ENCODE measurements at regions not wholly inside any gene's neighbourhood (a gene's known extent, or its start where the extent isn't known, plus 50 kb on each side); places are given as distances from the start of the nearest gene placed in this dataset.

- no peak overlapping the region for H3K4me3 ChIP-seq (replicated peaks; ENCODE audit: low read depth, low read length)
- DNase-seq (ENCODE audit: extremely low read depth, low read depth), result no peak
- TF ChIP-seq CTCF (IDR thresholded peaks at IDR 0.05; ENCODE audit: low read depth, low read length, missing control alignments), result no peak
Observed at GRCh38 chr7:41006306-41006995, 696.4 kb downstream of the INHBA start.

GRCh38 chr7:41005374-41005901 is 697.5 kb downstream of the INHBA start:
- no peak overlapping the region for H3K4me3 ChIP-seq (replicated peaks; ENCODE audit: low read depth, low read length)
- TF ChIP-seq CTCF (IDR thresholded peaks at IDR 0.05; ENCODE audit: low read depth, low read length, missing control alignments), result no peak
- peak; percentile 66 for DNase-seq (ENCODE audit: extremely low read depth, low read depth)

GRCh38 chr7:41003977-41004376 is 698.9 kb downstream of the INHBA start:
- TF ChIP-seq CTCF (IDR thresholded peaks at IDR 0.05; ENCODE audit: low read depth, low read length, missing control alignments), result no peak
- no peak for DNase-seq (ENCODE audit: extremely low read depth, low read depth)
- H3K4me3 ChIP-seq (replicated peaks; ENCODE audit: low read depth, low read length), result no peak overlapping the region

- no peak for DNase-seq (ENCODE audit: extremely low read depth, low read depth)
- TF ChIP-seq CTCF (IDR thresholded peaks at IDR 0.05; ENCODE audit: low read depth, low read length, missing control alignments), result no peak
Observed at GRCh38 chr7:41003611-41003940, 699.3 kb downstream of the INHBA start.

GRCh38 chr7:41002741-41003610 is 699.9 kb downstream of the INHBA start:
- H3K4me3 ChIP-seq (replicated peaks; ENCODE audit: low read depth, low read length), result no peak overlapping the region
- TF ChIP-seq CTCF (IDR thresholded peaks at IDR 0.05; ENCODE audit: low read depth, low read length, missing control alignments), result peak; percentile 75
- no peak for DNase-seq (ENCODE audit: extremely low read depth, low read depth)

More at GRCh38 chr7:41003611-41003940, 699.3 kb downstream of the INHBA start:
- no peak overlapping the region for H3K4me3 ChIP-seq (replicated peaks; ENCODE audit: low read depth, low read length)

- H3K4me3 ChIP-seq (replicated peaks; ENCODE audit: low read depth, low read length), result no peak overlapping the region
- no peak for TF ChIP-seq CTCF (IDR thresholded peaks at IDR 0.05; ENCODE audit: low read depth, low read length, missing control alignments)
- DNase-seq (ENCODE audit: extremely low read depth, low read depth), result no peak
Observed at GRCh38 chr7:41000042-41000441, 702.8 kb downstream of the INHBA start.

Measured in HFF-Myc (cell line).